ENCODE measurements at regions not wholly inside any gene's neighbourhood (a gene's known extent, or its start where the extent isn't known, plus 50 kb on each side); places are given as distances from the start of the nearest gene placed in this dataset.

GRCh38 chr12:88646824-88647223 lies 66.6 kb upstream of the KITLG start:
- TF ChIP-seq SMC3 (conservative IDR thresholded peaks at IDR 0.05; ENCODE audit: poor library complexity) (no peak), POLR2AphosphoS5 (IDR thresholded peaks at IDR 0.05) (no peak), CTCF (IDR thresholded peaks at IDR 0.05; ENCODE audit: poor library complexity, severe bottlenecking) (no peak), REST (IDR thresholded peaks at IDR 0.05; ENCODE audit: borderline replicate concordance) (no peak), RAD21 (conservative IDR thresholded peaks at IDR 0.05) (no peak), MXI1 (conservative IDR thresholded peaks at IDR 0.05; ENCODE audit: poor library complexity, severe bottlenecking) (no peak), EP300 (conservative IDR thresholded peaks at IDR 0.05; ENCODE audit: poor library complexity, severe bottlenecking) (no peak), TAF1 (IDR thresholded peaks at IDR 0.05; ENCODE audit: low read depth) (no peak), EZH2 (IDR thresholded peaks at IDR 0.05; ENCODE audit: borderline replicate concordance, insufficient read depth, low read length, poor library complexity, severe bottlenecking) (no peak)
- Histone ChIP-seq H3K9me3 (ENCODE audit: low read length) (no peaks in the 10 kb centered on the region), H3K79me2 (replicated peaks; ENCODE audit: insufficient read depth, low read length) (no peaks in the 10 kb centered on the region), H3K4me2 (ENCODE audit: low read length) (no peak overlapping the region), H3K9ac (ENCODE audit: low read length) (no peak overlapping the region), H3K4me3 (ENCODE audit: low read length) (no peak overlapping the region), H3K27ac (ENCODE audit: low read length) (no peak overlapping the region), H4K20me1 (ENCODE audit: insufficient read depth) (no peaks in the 10 kb centered on the region), H3K27me3 (ENCODE audit: insufficient read depth, low read depth, low read length) (no peaks in the 10 kb centered on the region), H3F3A (ENCODE audit: insufficient read depth, low read length, poor library complexity, severe bottlenecking) (no peaks in the 10 kb centered on the region), H2AFZ (ENCODE audit: low read depth, low read length) (no peak overlapping the region), H3K36me3 (ENCODE audit: insufficient read depth, low read length) (no peaks in the 10 kb centered on the region), H3K9me2 (ENCODE audit: insufficient read depth, low read length) (no peaks in the 10 kb centered on the region)

GRCh38 chr12:88645816-88646215 lies 65.5 kb upstream of the KITLG start:
- Histone ChIP-seq H3K9me3 (ENCODE audit: low read length) (no peaks in the 10 kb centered on the region), H3K27ac (ENCODE audit: low read length) (no peak overlapping the region), H3K4me2 (ENCODE audit: low read length) (no peak overlapping the region), H3K9me2 (ENCODE audit: insufficient read depth, low read length) (no peaks in the 10 kb centered on the region), H3K27me3 (ENCODE audit: insufficient read depth, low read depth, low read length) (no peaks in the 10 kb centered on the region), H3K36me3 (ENCODE audit: insufficient read depth, low read length) (no peaks in the 10 kb centered on the region), H4K20me1 (ENCODE audit: insufficient read depth) (no peaks in the 10 kb centered on the region), H2AFZ (ENCODE audit: low read depth, low read length) (no peak overlapping the region), H3K79me2 (replicated peaks; ENCODE audit: insufficient read depth, low read length) (no peaks in the 10 kb centered on the region), H3F3A (ENCODE audit: insufficient read depth, low read length, poor library complexity, severe bottlenecking) (no peaks in the 10 kb centered on the region), H3K9ac (ENCODE audit: low read length) (no peak overlapping the region), H3K4me3 (ENCODE audit: low read length) (no peak overlapping the region)
- TF ChIP-seq POLR2AphosphoS5 (IDR thresholded peaks at IDR 0.05) = no peak
- TF ChIP-seq EZH2 (IDR thresholded peaks at IDR 0.05; ENCODE audit: borderline replicate concordance, insufficient read depth, low read length, poor library complexity, severe bottlenecking) = no peak
- TF ChIP-seq EP300 (conservative IDR thresholded peaks at IDR 0.05; ENCODE audit: poor library complexity, severe bottlenecking) = no peak
- TF ChIP-seq MXI1 (conservative IDR thresholded peaks at IDR 0.05; ENCODE audit: poor library complexity, severe bottlenecking) = no peak
- no peak for TF ChIP-seq TAF1 (IDR thresholded peaks at IDR 0.05; ENCODE audit: low read depth)
- no peak for TF ChIP-seq CTCF (IDR thresholded peaks at IDR 0.05; ENCODE audit: poor library complexity, severe bottlenecking)
- no peak for TF ChIP-seq REST (IDR thresholded peaks at IDR 0.05; ENCODE audit: borderline replicate concordance)
- no peak for TF ChIP-seq SMC3 (conservative IDR thresholded peaks at IDR 0.05; ENCODE audit: poor library complexity)
- TF ChIP-seq RAD21 (conservative IDR thresholded peaks at IDR 0.05) = no peak
